ENCODE measurements at regions not wholly inside any gene's neighbourhood (a gene's known extent, or its start where the extent isn't known, plus 50 kb on each side); places are given as distances from the start of the nearest gene placed in this dataset.

- H3K4me3 ChIP-seq (ENCODE audit: low read length), result no peak overlapping the region
- H3K36me3 ChIP-seq (ENCODE audit: control insufficient read depth, insufficient read depth, low read length), result no peaks in the 10 kb centered on the region
- H3K4me1 ChIP-seq (ENCODE audit: control insufficient read depth, insufficient read depth, low read length), result no peaks in the 10 kb centered on the region
- no peak overlapping the region for H3K9ac ChIP-seq (ENCODE audit: extremely low read depth, low read length, poor library complexity, severe bottlenecking)
- TF ChIP-seq CTCF (conservative IDR thresholded peaks at IDR 0.05), result no peak
- Mint-ChIP-seq H3K9me3 (peaks cover 23% of the 10 kb centered on the region), H3K4me3 (no peak overlapping the region), H3K4me1 (peaks cover 6% of the 10 kb centered on the region), H3K27ac (no peak overlapping the region), H3K27me3 (ENCODE audit: insufficient read depth) (peaks cover 2% of the 10 kb centered on the region), H3K36me3 (ENCODE audit: low read depth) (no peaks in the 10 kb centered on the region)
- no peaks in the 10 kb centered on the region for H3K27me3 ChIP-seq (ENCODE audit: control insufficient read depth, insufficient read depth, low read length, poor library complexity, severe bottlenecking)
- 80 to 83% methylated on average over 1 to 3 of the region's 3 CpGs for WGBS, 2 experiments (ENCODE audit: insufficient coverage in 1 of 2, insufficient read length in 1 of 2)
- peaks cover 21% of the 10 kb centered on the region for H3K9me3 ChIP-seq (ENCODE audit: control insufficient read depth, low read length)
- no peak overlapping the region for H3K27ac ChIP-seq (ENCODE audit: low read depth, low read length)
- DNase-seq, result no peak
These were observed 73.1 kb upstream of the MAF start for GRCh38 chr16:79673635-79674034.

DNA sequence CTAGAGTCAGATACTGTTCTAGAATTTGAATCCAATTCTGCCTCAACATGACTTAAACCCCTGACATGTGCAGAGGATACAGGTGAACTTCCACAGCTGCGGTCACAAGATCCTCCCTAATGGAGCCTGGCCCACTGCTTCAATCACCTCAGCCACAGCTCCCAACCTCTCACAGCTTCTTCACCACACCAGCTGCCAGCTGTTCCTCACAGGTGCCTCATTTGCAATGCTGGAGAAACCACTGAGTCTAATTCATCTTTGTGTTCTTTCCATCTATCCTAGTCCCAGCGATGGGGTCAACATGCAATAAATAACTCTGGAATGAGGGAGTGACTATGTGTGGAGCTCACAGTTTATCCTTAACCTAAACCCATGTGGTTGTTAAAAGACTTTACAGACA is 72.0 kb upstream of the MAF start:
- no peaks in the 10 kb centered on the region for H3K36me3 Mint-ChIP-seq (ENCODE audit: low read depth)
- peaks cover 28% of the 10 kb centered on the region for H3K9me3 Mint-ChIP-seq
- no peak overlapping the region for H3K4me3 Mint-ChIP-seq
- H3K4me3 ChIP-seq (ENCODE audit: low read length), result no peak overlapping the region
- H3K4me1 ChIP-seq (ENCODE audit: control insufficient read depth, insufficient read depth, low read length), result no peaks in the 10 kb centered on the region
- no peak overlapping the region for H3K27ac Mint-ChIP-seq
- no peak for DNase-seq
- no peak overlapping the region for H3K27ac ChIP-seq (ENCODE audit: low read depth, low read length)
- WGBS, 2 experiments (ENCODE audit: insufficient coverage in 1 of 2, insufficient read length in 1 of 2), result 97 to 100% methylated on average over 1 to 2 of the region's 2 CpGs
- TF ChIP-seq CTCF (conservative IDR thresholded peaks at IDR 0.05), result no peak
- peaks cover 23% of the 10 kb centered on the region for H3K9me3 ChIP-seq (ENCODE audit: control insufficient read depth, low read length)
- H3K4me1 Mint-ChIP-seq, result peaks cover 6% of the 10 kb centered on the region
- H3K36me3 ChIP-seq (ENCODE audit: control insufficient read depth, insufficient read depth, low read length), result no peaks in the 10 kb centered on the region
- H3K27me3 Mint-ChIP-seq (ENCODE audit: insufficient read depth), result peaks cover 2% of the 10 kb centered on the region
- H3K9ac ChIP-seq (ENCODE audit: extremely low read depth, low read length, poor library complexity, severe bottlenecking), result no peak overlapping the region
- no peaks in the 10 kb centered on the region for H3K27me3 ChIP-seq (ENCODE audit: control insufficient read depth, insufficient read depth, low read length, poor library complexity, severe bottlenecking)

DNA sequence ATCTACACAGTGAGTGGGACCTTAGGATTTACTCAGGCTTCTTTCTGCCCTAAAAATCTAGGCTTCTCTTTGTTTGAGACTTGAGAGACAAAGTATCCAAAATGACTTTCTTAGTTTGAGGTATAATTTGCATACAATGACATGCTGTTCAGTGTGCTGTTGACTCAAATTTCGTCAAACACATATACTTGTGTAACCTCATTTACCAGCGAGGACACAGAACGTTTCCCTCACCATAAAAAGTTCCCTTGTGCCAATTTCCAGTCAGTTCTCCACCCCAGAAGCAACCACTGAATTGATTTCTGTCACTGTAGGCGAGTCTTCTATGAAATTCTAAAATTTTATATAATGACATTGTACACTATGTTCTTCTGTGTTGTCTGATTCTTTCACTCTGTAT is 68.0 kb upstream of the MAF start:
- H3K36me3 ChIP-seq (ENCODE audit: control insufficient read depth, insufficient read depth, low read length), result no peaks in the 10 kb centered on the region
- H3K36me3 Mint-ChIP-seq (ENCODE audit: low read depth), result no peaks in the 10 kb centered on the region
- peaks cover 4% of the 10 kb centered on the region for H3K27me3 Mint-ChIP-seq (ENCODE audit: insufficient read depth)
- no peaks in the 10 kb centered on the region for H3K27me3 ChIP-seq (ENCODE audit: control insufficient read depth, insufficient read depth, low read length, poor library complexity, severe bottlenecking)
- H3K4me3 ChIP-seq (ENCODE audit: low read length), result no peak overlapping the region
- peaks cover 30% of the 10 kb centered on the region for H3K9me3 Mint-ChIP-seq
- TF ChIP-seq CTCF (conservative IDR thresholded peaks at IDR 0.05), result no peak
- WGBS, 2 experiments (ENCODE audit: insufficient coverage in 1 of 2, insufficient read length in 1 of 2), result 79 to 96% methylated on average over 3 of the region's 4 CpGs
- no peak for DNase-seq
- no peaks in the 10 kb centered on the region for H3K4me1 ChIP-seq (ENCODE audit: control insufficient read depth, insufficient read depth, low read length)
- no peak overlapping the region for H3K4me3 Mint-ChIP-seq
- no peak overlapping the region for H3K27ac Mint-ChIP-seq
- peaks cover 23% of the 10 kb centered on the region for H3K9me3 ChIP-seq (ENCODE audit: control insufficient read depth, low read length)
- H3K27ac ChIP-seq (ENCODE audit: low read depth, low read length), result no peak overlapping the region
- H3K4me1 Mint-ChIP-seq, result peaks cover 2% of the 10 kb centered on the region
- H3K9ac ChIP-seq (ENCODE audit: extremely low read depth, low read length, poor library complexity, severe bottlenecking), result no peak overlapping the region
